Bronchial epithelial cell (primary cell): ENCODE measurements at regions not wholly inside any gene's neighbourhood (a gene's known extent, or its start where the extent isn't known, plus 50 kb on each side); places are given as distances from the start of the nearest gene placed in this dataset.

Experiments
- DNase-seq: peaks from one replicate; pipeline ENCODE4 v3.0.0-alpha.2; 2010; ENCODE audit warnings: low read depth
- FAIRE-seq: peaks from 2 replicates; lab custom pipeline; 2011; peaks lifted over from hg19 to GRCh38; lab: Jason Lieb, UNC
- H3K27me3 ChIP-seq: 2 replicates; pipeline ENCODE4 v1.5.1; 2011; ENCODE audit warnings: low read length; ENCODE audit not compliant: control insufficient read depth, insufficient read depth
- H3K36me3 ChIP-seq: 2 replicates; pipeline ENCODE4 v1.5.1; 2011; ENCODE audit warnings: low read length; ENCODE audit not compliant: control insufficient read depth, insufficient read depth
- H3K4me3 ChIP-seq: 2 replicates; pipeline ENCODE4 v1.5.1; 2011; ENCODE audit warnings: mild to moderate bottlenecking, low read depth, low read length, control low read depth
- TF ChIP-seq, protein P1 (sequence below): IDR thresholded peaks from 2 replicates; pipeline ENCODE4 v1.5.1; 2011; ENCODE audit warnings: mild to moderate bottlenecking, moderate library complexity, low read length, control low read depth, inconsistent platforms; ENCODE audit not compliant: insufficient read depth, severe bottlenecking

DNA sequence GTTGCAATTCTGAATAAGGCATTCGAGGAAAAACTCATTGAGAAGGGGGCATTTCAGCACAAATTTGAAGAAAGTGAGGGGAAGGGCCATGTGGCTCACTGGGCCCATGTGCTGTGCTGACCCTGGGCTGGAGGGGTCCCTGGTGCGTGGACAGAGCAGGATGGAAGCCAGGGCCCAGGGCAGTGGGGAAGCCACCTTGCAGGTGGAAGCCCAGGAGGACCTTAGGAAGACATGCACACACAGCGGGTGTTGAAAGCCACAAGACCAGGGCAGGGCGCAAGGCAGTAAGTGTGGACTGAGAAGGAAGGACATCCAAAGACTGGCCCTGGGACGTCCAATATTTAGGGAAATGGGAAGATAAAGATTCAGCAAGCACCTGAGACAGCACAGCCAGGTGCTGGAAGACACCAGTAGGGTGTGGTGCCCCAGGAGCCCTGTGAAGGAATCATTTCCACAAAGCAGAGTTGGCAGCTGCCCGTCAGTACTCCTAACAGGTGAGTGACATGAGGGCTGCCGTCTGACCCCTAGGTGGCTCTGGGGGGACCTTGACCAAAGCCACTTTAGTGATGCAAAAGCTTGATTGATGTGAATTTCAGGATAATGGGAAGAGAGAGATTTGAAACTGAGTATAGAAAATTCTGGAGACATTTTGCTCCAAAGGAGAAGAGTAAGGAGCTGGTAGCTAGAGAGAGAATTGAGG lies 254.4 kb upstream of the EXOC2 start:
- H3K27me3 ChIP-seq = peaks cover 6% of the 10 kb centered on the region
- no peak overlapping the region for H3K4me3 ChIP-seq
- TF ChIP-seq, protein P1, sequence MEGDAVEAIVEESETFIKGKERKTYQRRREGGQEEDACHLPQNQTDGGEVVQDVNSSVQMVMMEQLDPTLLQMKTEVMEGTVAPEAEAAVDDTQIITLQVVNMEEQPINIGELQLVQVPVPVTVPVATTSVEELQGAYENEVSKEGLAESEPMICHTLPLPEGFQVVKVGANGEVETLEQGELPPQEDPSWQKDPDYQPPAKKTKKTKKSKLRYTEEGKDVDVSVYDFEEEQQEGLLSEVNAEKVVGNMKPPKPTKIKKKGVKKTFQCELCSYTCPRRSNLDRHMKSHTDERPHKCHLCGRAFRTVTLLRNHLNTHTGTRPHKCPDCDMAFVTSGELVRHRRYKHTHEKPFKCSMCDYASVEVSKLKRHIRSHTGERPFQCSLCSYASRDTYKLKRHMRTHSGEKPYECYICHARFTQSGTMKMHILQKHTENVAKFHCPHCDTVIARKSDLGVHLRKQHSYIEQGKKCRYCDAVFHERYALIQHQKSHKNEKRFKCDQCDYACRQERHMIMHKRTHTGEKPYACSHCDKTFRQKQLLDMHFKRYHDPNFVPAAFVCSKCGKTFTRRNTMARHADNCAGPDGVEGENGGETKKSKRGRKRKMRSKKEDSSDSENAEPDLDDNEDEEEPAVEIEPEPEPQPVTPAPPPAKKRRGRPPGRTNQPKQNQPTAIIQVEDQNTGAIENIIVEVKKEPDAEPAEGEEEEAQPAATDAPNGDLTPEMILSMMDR = no peak
- H3K36me3 ChIP-seq = no peaks in the 10 kb centered on the region
- FAIRE-seq (no peak), DNase-seq (no peak)

DNA sequence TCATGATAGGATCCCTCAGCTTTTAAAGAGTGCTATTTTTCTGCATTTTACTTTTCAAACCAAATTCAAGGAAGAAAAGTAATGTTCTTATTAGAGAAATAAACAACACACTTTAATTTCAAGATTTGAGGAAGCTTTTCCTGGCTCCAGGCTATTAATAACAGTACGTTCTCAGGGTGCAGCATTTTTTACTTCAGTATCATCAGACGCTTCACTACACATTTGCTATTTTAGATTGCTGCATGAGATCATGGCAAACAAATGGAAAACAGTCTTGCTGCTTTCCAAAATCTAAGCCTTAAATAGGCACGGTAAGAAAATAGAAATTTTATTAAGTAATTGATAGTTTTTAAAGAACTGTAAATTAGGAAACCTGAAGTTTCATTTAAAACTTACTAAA lies 253.6 kb upstream of the EXOC2 start:
- FAIRE-seq (no peak), DNase-seq (no peak)
- TF ChIP-seq, protein P1 = no peak
- Histone ChIP-seq H3K4me3 (no peak overlapping the region), H3K36me3 (no peaks in the 10 kb centered on the region), H3K27me3 (peaks cover 4% of the 10 kb centered on the region)

DNA sequence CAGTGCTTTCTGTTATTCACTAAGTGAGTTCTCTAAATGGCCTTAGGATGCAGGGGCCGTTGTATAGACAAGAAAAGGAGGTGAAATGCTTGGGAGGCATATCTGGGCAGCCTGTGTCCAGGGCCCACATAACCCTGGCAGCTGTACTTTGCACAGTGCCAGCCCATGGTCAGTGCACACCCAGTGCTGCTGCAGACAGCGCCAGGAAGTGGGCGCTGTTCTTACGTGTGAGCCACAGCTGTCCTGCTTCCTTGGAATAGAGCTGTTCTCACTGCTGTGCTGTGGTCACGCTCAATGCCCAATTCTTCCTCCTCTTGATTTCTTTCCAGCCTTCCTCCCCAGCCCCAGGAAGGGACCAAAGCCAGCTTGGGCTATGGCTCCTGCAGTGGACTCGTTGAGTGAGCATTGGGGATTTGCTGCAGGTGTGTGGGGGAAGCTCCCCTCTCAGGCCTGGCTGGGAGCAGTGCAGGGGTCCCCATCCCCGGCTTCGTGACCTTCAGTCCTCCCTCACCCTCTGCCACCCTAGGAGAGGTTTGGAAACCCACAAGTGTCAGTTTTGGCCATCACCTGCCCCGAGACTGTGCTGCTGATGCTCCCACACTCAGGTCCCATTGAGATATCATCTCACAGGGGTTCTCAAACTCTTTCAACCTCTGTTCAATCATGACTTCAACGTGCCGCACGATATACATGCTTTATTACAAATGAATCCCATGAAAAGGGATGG lies 246.8 kb upstream of the EXOC2 start:
- Histone ChIP-seq H3K4me3 (no peak overlapping the region), H3K36me3 (no peaks in the 10 kb centered on the region), H3K27me3 (no peaks in the 10 kb centered on the region)
- FAIRE-seq = no peak
- TF ChIP-seq, protein P1 = no peak
- DNase-seq = no peak

DNA sequence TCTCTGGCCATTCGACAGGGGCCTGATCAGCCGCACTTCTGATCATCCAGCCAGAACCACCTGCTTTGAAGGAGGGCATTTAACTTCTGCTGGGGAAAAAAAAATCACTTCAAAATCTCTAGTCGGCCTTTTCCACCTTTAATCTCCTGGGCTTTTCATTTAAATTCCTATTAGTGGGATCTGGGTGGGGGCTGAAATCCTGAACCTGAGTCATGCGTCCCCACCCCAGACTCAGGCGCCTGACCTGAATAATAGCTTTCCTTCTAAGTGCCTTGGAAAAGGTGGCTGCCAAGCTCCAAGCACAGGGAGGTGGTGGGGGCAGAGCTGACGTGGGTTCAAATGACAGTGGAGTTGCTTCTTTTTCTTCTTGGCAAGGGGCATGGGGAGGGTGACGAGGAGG lies 246.0 kb upstream of the EXOC2 start:
- no peaks in the 10 kb centered on the region for H3K36me3 ChIP-seq
- no peak overlapping the region for H3K4me3 ChIP-seq
- FAIRE-seq = no peak
- TF ChIP-seq, protein P1 = no peak
- DNase-seq = no peak
- H3K27me3 ChIP-seq = no peaks in the 10 kb centered on the region

DNA sequence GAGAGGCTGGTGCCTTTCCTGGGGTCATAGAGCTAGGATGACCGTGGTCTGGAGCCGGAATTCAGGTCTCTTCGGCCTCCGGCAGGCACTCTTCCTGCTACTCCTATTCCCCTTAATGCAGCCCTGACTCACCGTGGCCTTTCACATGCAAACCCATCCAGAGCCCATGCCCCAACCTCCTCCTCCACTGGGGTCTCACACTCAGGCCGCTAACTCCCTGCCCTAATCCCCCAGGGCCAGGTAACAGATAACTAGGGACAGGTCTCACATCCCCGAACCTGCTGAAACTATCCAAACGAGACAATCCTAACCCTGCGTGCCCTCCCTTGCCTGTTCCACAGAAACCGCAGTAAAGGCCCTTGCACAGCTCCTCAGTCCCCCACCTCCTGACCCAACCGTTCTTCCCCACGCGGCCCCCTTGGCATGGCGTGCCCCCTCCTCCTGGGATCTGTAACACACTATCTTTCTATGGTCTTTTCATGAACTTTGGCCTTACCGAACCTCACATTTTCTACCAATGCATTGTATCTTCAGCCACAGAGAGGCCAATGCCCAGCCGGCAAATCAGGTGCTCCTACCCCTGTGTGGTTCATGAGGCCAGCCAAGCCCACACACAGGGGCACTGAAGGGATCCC lies 245.4 kb upstream of the EXOC2 start:
- Histone ChIP-seq H3K27me3 (no peaks in the 10 kb centered on the region), H3K4me3 (no peak overlapping the region), H3K36me3 (no peaks in the 10 kb centered on the region)
- TF ChIP-seq, protein P1 = no peak
- FAIRE-seq = no peak
- no peak for DNase-seq
